ENCODE measurements at regions not wholly inside any gene's neighbourhood (a gene's known extent, or its start where the extent isn't known, plus 50 kb on each side); places are given as distances from the start of the nearest gene placed in this dataset.
A peak's percentile ranks its signal among the peaks of the same experiment; 100 is the strongest.

GRCh38 chr9:16145196-16145950, 592.5 kb downstream of the CCDC171 start:
- Histone ChIP-seq H3K4me1 (ENCODE audit: control insufficient read depth, insufficient read depth, low read length, unreplicated experiment) (no peaks in the 10 kb centered on the region), H3K27me3 (ENCODE audit: insufficient read depth, low read length) (no peaks in the 10 kb centered on the region), H3K36me3 (ENCODE audit: insufficient read depth, low read length) (no peaks in the 10 kb centered on the region), H2AFZ (ENCODE audit: low read length, unreplicated experiment) (no peak overlapping the region), H3K4me3 (ENCODE audit: low read depth, low read length) (no peak overlapping the region), H3K27ac (ENCODE audit: low read depth, low read length) (no peak overlapping the region), H3K79me2 (ENCODE audit: control insufficient read depth, insufficient read depth, low read length, unreplicated experiment) (no peaks in the 10 kb centered on the region)

GRCh38 chr9:16147726-16148125, 594.9 kb downstream of the CCDC171 start:
- no peaks in the 10 kb centered on the region for H3K79me2 ChIP-seq (ENCODE audit: control insufficient read depth, insufficient read depth, low read length, unreplicated experiment)
- H3K4me3 ChIP-seq (ENCODE audit: low read depth, low read length) = no peak overlapping the region
- no peak overlapping the region for H3K27ac ChIP-seq (ENCODE audit: low read depth, low read length)
- no peak overlapping the region for H2AFZ ChIP-seq (ENCODE audit: low read length, unreplicated experiment)
- H3K27me3 ChIP-seq (ENCODE audit: insufficient read depth, low read length) = 0 out of 2 replicates have a peak, but pooled peaks cover 7% of the 10 kb centered on the region
- H3K4me1 ChIP-seq (ENCODE audit: control insufficient read depth, insufficient read depth, low read length, unreplicated experiment) = no peaks in the 10 kb centered on the region
- no peaks in the 10 kb centered on the region for H3K36me3 ChIP-seq (ENCODE audit: insufficient read depth, low read length)

- Histone ChIP-seq H3K27ac (ENCODE audit: low read depth, low read length) (no peak overlapping the region), H3K4me3 (ENCODE audit: low read depth, low read length) (no peak overlapping the region), H3K4me1 (ENCODE audit: control insufficient read depth, insufficient read depth, low read length, unreplicated experiment) (no peaks in the 10 kb centered on the region), H3K27me3 (ENCODE audit: insufficient read depth, low read length) (0 out of 2 replicates have a peak, but pooled peaks cover 7% of the 10 kb centered on the region), H3K36me3 (ENCODE audit: insufficient read depth, low read length) (no peaks in the 10 kb centered on the region), H2AFZ (ENCODE audit: low read length, unreplicated experiment) (no peak overlapping the region), H3K79me2 (ENCODE audit: control insufficient read depth, insufficient read depth, low read length, unreplicated experiment) (no peaks in the 10 kb centered on the region)
These were observed 597.7 kb downstream of the CCDC171 start for GRCh38 chr9:16150501-16150900.

GRCh38 chr9:16150938-16151650, 598.3 kb downstream of the CCDC171 start:
- H2AFZ ChIP-seq (ENCODE audit: low read length, unreplicated experiment) = no peak overlapping the region
- H3K4me1 ChIP-seq (ENCODE audit: control insufficient read depth, insufficient read depth, low read length, unreplicated experiment) = no peaks in the 10 kb centered on the region
- H3K36me3 ChIP-seq (ENCODE audit: insufficient read depth, low read length) = no peaks in the 10 kb centered on the region
- H3K4me3 ChIP-seq (ENCODE audit: low read depth, low read length) = no peak overlapping the region
- H3K79me2 ChIP-seq (ENCODE audit: control insufficient read depth, insufficient read depth, low read length, unreplicated experiment) = no peaks in the 10 kb centered on the region
- H3K27me3 ChIP-seq (ENCODE audit: insufficient read depth, low read length) = 0 out of 2 replicates have a peak, but pooled peaks cover 7% of the 10 kb centered on the region
- no peak overlapping the region for H3K27ac ChIP-seq (ENCODE audit: low read depth, low read length)

- no peaks in the 10 kb centered on the region for H3K36me3 ChIP-seq (ENCODE audit: insufficient read depth, low read length)
- H3K27me3 ChIP-seq (ENCODE audit: insufficient read depth, low read length) = 0 out of 2 replicates have a peak, but pooled peaks cover 7% of the 10 kb centered on the region
- no peak overlapping the region for H3K4me3 ChIP-seq (ENCODE audit: low read depth, low read length)
- no peaks in the 10 kb centered on the region for H3K79me2 ChIP-seq (ENCODE audit: control insufficient read depth, insufficient read depth, low read length, unreplicated experiment)
- no peak overlapping the region for H2AFZ ChIP-seq (ENCODE audit: low read length, unreplicated experiment)
- H3K27ac ChIP-seq (ENCODE audit: low read depth, low read length) = no peak overlapping the region
- H3K4me1 ChIP-seq (ENCODE audit: control insufficient read depth, insufficient read depth, low read length, unreplicated experiment) = no peaks in the 10 kb centered on the region
These were observed 599.6 kb downstream of the CCDC171 start for GRCh38 chr9:16152276-16153101.

- Histone ChIP-seq H3K4me1 (ENCODE audit: control insufficient read depth, insufficient read depth, low read length, unreplicated experiment) (no peaks in the 10 kb centered on the region), H3K27me3 (ENCODE audit: insufficient read depth, low read length) (0 out of 2 replicates have a peak, but pooled peaks cover 7% of the 10 kb centered on the region), H3K79me2 (ENCODE audit: control insufficient read depth, insufficient read depth, low read length, unreplicated experiment) (no peaks in the 10 kb centered on the region), H3K4me3 (ENCODE audit: low read depth, low read length) (no peak overlapping the region), H2AFZ (ENCODE audit: low read length, unreplicated experiment) (no peak overlapping the region), H3K36me3 (ENCODE audit: insufficient read depth, low read length) (no peaks in the 10 kb centered on the region), H3K27ac (ENCODE audit: low read depth, low read length) (no peak overlapping the region)
These were observed 600.4 kb downstream of the CCDC171 start for GRCh38 chr9:16153221-16153620.

GRCh38 chr9:16153741-16154140, 600.9 kb downstream of the CCDC171 start:
- Histone ChIP-seq H3K36me3 (ENCODE audit: insufficient read depth, low read length) (no peaks in the 10 kb centered on the region), H3K4me1 (ENCODE audit: control insufficient read depth, insufficient read depth, low read length, unreplicated experiment) (no peaks in the 10 kb centered on the region)

GRCh38 chr9:16154521-16155078, 601.8 kb downstream of the CCDC171 start:
- Histone ChIP-seq H3K4me3 (ENCODE audit: low read depth, low read length) (peak overlapping the region; percentile 55; the same call in 1 of the 2 replicates), H3K36me3 (ENCODE audit: insufficient read depth, low read length) (no peaks in the 10 kb centered on the region), H3K27ac (ENCODE audit: low read depth, low read length) (no peak overlapping the region), H3K4me1 (ENCODE audit: control insufficient read depth, insufficient read depth, low read length, unreplicated experiment) (no peaks in the 10 kb centered on the region), H2AFZ (ENCODE audit: low read length, unreplicated experiment) (no peak overlapping the region), H3K27me3 (ENCODE audit: insufficient read depth, low read length) (0 out of 2 replicates have a peak, but pooled peaks cover 7% of the 10 kb centered on the region), H3K79me2 (ENCODE audit: control insufficient read depth, insufficient read depth, low read length, unreplicated experiment) (no peaks in the 10 kb centered on the region)

More at GRCh38 chr9:16153741-16154140, 600.9 kb downstream of the CCDC171 start:
- 0 out of 2 replicates have a peak, but pooled peaks cover 7% of the 10 kb centered on the region for H3K27me3 ChIP-seq (ENCODE audit: insufficient read depth, low read length)
- H3K4me3 ChIP-seq (ENCODE audit: low read depth, low read length) = no peak overlapping the region
- H3K27ac ChIP-seq (ENCODE audit: low read depth, low read length) = no peak overlapping the region
- H2AFZ ChIP-seq (ENCODE audit: low read length, unreplicated experiment) = no peak overlapping the region
- no peaks in the 10 kb centered on the region for H3K79me2 ChIP-seq (ENCODE audit: control insufficient read depth, insufficient read depth, low read length, unreplicated experiment)

- no peak overlapping the region for H3K4me3 ChIP-seq (ENCODE audit: low read depth, low read length)
- no peaks in the 10 kb centered on the region for H3K79me2 ChIP-seq (ENCODE audit: control insufficient read depth, insufficient read depth, low read length, unreplicated experiment)
- H3K4me1 ChIP-seq (ENCODE audit: control insufficient read depth, insufficient read depth, low read length, unreplicated experiment) = no peaks in the 10 kb centered on the region
- H3K27ac ChIP-seq (ENCODE audit: low read depth, low read length) = no peak overlapping the region
- H3K36me3 ChIP-seq (ENCODE audit: insufficient read depth, low read length) = no peaks in the 10 kb centered on the region
- no peak overlapping the region for H2AFZ ChIP-seq (ENCODE audit: low read length, unreplicated experiment)
- 0 out of 2 replicates have a peak, but pooled peaks cover 7% of the 10 kb centered on the region for H3K27me3 ChIP-seq (ENCODE audit: insufficient read depth, low read length)
These were observed 603.0 kb downstream of the CCDC171 start for GRCh38 chr9:16155878-16156277.

- Histone ChIP-seq H3K4me3 (ENCODE audit: low read depth, low read length) (no peak overlapping the region), H3K79me2 (ENCODE audit: control insufficient read depth, insufficient read depth, low read length, unreplicated experiment) (no peaks in the 10 kb centered on the region), H2AFZ (ENCODE audit: low read length, unreplicated experiment) (no peak overlapping the region), H3K27ac (ENCODE audit: low read depth, low read length) (no peak overlapping the region), H3K4me1 (ENCODE audit: control insufficient read depth, insufficient read depth, low read length, unreplicated experiment) (no peaks in the 10 kb centered on the region), H3K36me3 (ENCODE audit: insufficient read depth, low read length) (no peaks in the 10 kb centered on the region), H3K27me3 (ENCODE audit: insufficient read depth, low read length) (no peaks in the 10 kb centered on the region)
These were observed 604.4 kb downstream of the CCDC171 start for GRCh38 chr9:16157216-16157615.
